Progenitor cell of endocrine pancreas (in vitro differentiated cells): ENCODE measurements at regions not wholly inside any gene's neighbourhood (a gene's known extent, or its start where the extent isn't known, plus 50 kb on each side); places are given as distances from the start of the nearest gene placed in this dataset.

Experiments used
- DNase-seq: peaks from one replicate; pipeline ENCODE4 v3.0.0; 2021; ENCODE audit warnings: low spot score; ENCODE audit not compliant: unreplicated experiment
- H3K27ac Mint-ChIP-seq: 2 replicates; pipeline ENCODE4 v1.8.0; 2021; ENCODE audit warnings: mild to moderate bottlenecking, moderate library complexity, mixed read lengths
- H3K27me3 Mint-ChIP-seq: 2 replicates; pipeline ENCODE4 v1.8.0; 2021; ENCODE audit warnings: mixed read lengths
- H3K36me3 Mint-ChIP-seq: 2 replicates; pipeline ENCODE4 v1.8.0; 2022; ENCODE audit warnings: mixed read lengths; ENCODE audit not compliant: insufficient read depth
- H3K4me1 Mint-ChIP-seq: 2 replicates; pipeline ENCODE4 v1.8.0; 2021; ENCODE audit warnings: low read depth, mixed read lengths
- H3K4me3 Mint-ChIP-seq: 2 replicates; pipeline ENCODE4 v1.8.0; 2021; ENCODE audit warnings: low read depth, mild to moderate bottlenecking, moderate library complexity, mixed read lengths
- H3K9me3 Mint-ChIP-seq: 2 replicates; pipeline ENCODE4 v1.8.0; 2021; ENCODE audit warnings: low read depth, mixed read lengths
- CTCF ChIP-seq: fragments of 200-600 bp; sonication (generic); IDR thresholded peaks from one replicate; pipeline ENCODE4 v1.5.0; 2021; ENCODE audit warnings: antibody characterized with exemption, mild to moderate bottlenecking; ENCODE audit not compliant: unreplicated experiment

GRCh38 chr6:16855460-16855859 lies 94.2 kb upstream of the ATXN1 start:
- Mint-ChIP-seq H3K4me3 (no peak overlapping the region), H3K27me3 (no peaks in the 10 kb centered on the region), H3K9me3 (no peaks in the 10 kb centered on the region), H3K27ac (no peak overlapping the region), H3K4me1 (peaks cover 23% of the 10 kb centered on the region), H3K36me3 (no peaks in the 10 kb centered on the region)
- TF ChIP-seq CTCF: no peak
- DNase-seq: no peak

GRCh38 chr6:16854986-16855385 lies 93.7 kb upstream of the ATXN1 start:
- TF ChIP-seq CTCF: no peak
- no peak for DNase-seq
- H3K9me3 Mint-ChIP-seq: no peaks in the 10 kb centered on the region
- no peaks in the 10 kb centered on the region for H3K27me3 Mint-ChIP-seq
- no peak overlapping the region for H3K27ac Mint-ChIP-seq
- H3K36me3 Mint-ChIP-seq: no peaks in the 10 kb centered on the region
- peaks cover 28% of the 10 kb centered on the region for H3K4me1 Mint-ChIP-seq
- H3K4me3 Mint-ChIP-seq: no peak overlapping the region

DNA sequence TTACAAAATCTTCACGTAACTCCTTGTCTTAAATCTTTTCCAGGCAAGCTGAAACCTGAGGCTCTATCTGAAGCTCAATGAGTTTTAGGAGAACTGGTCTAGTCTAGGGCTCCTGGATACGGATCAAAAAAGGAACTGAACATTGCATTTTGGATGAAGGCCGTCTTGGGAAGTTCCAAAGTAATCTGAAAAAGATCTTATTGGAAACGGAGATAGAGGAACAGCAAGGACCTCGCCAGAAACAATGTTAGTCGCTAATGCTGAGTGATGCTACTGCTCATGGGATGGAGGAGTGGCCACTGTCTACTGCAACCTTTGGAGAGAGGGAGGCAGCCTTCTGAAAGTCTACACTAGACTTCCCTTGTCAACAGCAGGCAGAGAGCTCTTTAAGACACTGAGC lies 91.4 kb upstream of the ATXN1 start:
- no peak overlapping the region for H3K27ac Mint-ChIP-seq
- no peaks in the 10 kb centered on the region for H3K27me3 Mint-ChIP-seq
- no peak for TF ChIP-seq CTCF
- no peak overlapping the region for H3K4me3 Mint-ChIP-seq
- H3K9me3 Mint-ChIP-seq: no peaks in the 10 kb centered on the region
- H3K36me3 Mint-ChIP-seq: no peaks in the 10 kb centered on the region
- no peak for DNase-seq
- peaks cover 44% of the 10 kb centered on the region for H3K4me1 Mint-ChIP-seq

GRCh38 chr6:16851758-16852157 lies 90.5 kb upstream of the ATXN1 start:
- Mint-ChIP-seq H3K27ac (peak overlapping the region; percentile 17), H3K4me3 (no peak overlapping the region)

DNA sequence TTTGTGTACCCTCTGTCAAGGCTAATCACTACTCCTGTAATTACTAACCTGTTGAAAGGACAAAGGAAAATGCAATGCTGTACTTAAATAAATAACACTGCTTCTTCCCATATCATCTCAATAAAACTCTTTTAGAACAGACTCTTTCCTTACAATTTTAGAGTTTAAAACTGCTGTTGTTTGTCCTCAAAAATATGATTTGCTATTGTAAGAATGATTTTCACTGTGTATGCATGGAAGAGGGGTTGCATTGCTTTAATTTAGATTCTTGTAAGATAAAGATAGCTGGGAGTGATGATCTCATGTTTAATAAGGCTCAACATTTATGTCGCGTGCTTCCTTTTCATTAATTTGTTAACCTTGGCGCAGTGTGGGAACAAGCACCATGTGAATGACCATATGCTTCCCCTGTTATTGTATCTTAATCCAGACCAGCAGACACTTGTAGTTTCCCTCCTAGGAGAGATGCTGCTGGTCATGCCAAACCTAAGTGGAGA lies 89.8 kb upstream of the ATXN1 start:
- TF ChIP-seq CTCF: no peak
- Mint-ChIP-seq H3K27ac (peak overlapping the region; percentile 17), H3K36me3 (no peaks in the 10 kb centered on the region), H3K9me3 (no peaks in the 10 kb centered on the region), H3K4me3 (no peak overlapping the region), H3K4me1 (peaks cover 44% of the 10 kb centered on the region), H3K27me3 (no peaks in the 10 kb centered on the region)
- DNase-seq: no peak

More at GRCh38 chr6:16851758-16852157, 90.5 kb upstream of the ATXN1 start:
- Mint-ChIP-seq H3K9me3 (no peaks in the 10 kb centered on the region), H3K4me1 (peaks cover 44% of the 10 kb centered on the region), H3K36me3 (no peaks in the 10 kb centered on the region), H3K27me3 (no peaks in the 10 kb centered on the region)
- no peak for DNase-seq
- no peak for TF ChIP-seq CTCF
